ENCODE measurements at regions not wholly inside any gene's neighbourhood (a gene's known extent, or its start where the extent isn't known, plus 50 kb on each side); places are given as distances from the start of the nearest gene placed in this dataset.

DNA sequence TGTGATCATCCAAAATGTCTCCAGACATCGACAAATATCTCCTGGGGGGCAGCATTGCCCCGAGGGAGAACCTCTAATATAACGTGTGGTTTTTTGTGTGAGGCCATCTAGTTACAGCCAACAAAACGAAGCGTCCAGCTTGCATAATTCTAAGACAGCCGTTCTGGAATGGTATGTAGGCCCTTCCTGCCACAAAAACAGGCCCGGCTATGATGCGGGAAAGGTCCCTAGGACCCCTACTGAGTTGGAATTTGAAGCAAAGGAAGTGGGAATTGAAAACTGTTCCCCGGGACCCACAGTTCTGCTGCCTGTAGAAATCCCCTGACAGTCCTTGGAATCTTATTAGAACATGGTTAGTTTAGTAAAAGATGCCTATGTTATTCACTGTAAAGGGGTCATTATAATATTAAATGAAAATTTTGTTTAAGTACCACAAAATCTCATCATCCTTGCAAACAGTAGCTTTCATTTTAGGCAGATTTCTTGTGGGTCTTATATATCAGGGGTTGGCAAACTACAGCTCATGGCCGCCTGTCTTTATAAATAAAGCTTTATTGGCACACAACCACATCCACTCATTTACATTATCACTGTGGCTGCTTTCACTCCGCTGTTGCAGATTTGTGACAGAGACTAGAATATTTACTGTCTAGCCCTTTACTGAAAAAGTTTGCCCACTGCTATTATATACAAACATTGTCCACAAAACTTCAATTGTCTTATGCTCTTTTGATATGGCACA lies 70.7 kb downstream of the MSX2 start:
- Histone ChIP-seq H3K4me1 (ENCODE audit: control insufficient read depth, insufficient read depth, low read length) (peaks cover 5% of the 10 kb centered on the region; the same call in 1 of the 2 replicates), H3K79me1 (ENCODE audit: low read depth in 1 of 2, low read length in 2 of 2) (no peaks in the 10 kb centered on the region), H3K9me1 (ENCODE audit: insufficient read depth, low read length) (no peaks in the 10 kb centered on the region), H3K36me3 (ENCODE audit: control insufficient read depth, insufficient read depth, low read length) (no peaks in the 10 kb centered on the region), H2BK120ac (ENCODE audit: low read depth, low read length) (no peak overlapping the region), H3K23ac (ENCODE audit: low read depth, low read length) (no peak overlapping the region), H2AK5ac (ENCODE audit: low read depth, low read length) (no peak overlapping the region), H3K27me3 (ENCODE audit: control insufficient read depth, insufficient read depth, low read length) (peaks cover 6% of the 10 kb centered on the region), H4K91ac (ENCODE audit: insufficient read depth, low read depth, low read length) (no peak overlapping the region), H2AFZ (replicated peaks; ENCODE audit: low read length, poor library complexity) (no peak overlapping the region), H2AK9ac (replicated peaks; ENCODE audit: low read depth, low read length, poor library complexity) (no peak overlapping the region), H2BK20ac (ENCODE audit: low read depth, low read length) (no peak overlapping the region), H2BK5ac (ENCODE audit: low read depth, low read length, poor library complexity, severe bottlenecking) (no peak overlapping the region), H3K4me3 (ENCODE audit: insufficient read depth, low read depth, low read length) (no peak overlapping the region), H3K4ac (ENCODE audit: low read depth, low read length) (no peak overlapping the region), H4K8ac (ENCODE audit: low read depth in 2 of 2, low read length in 2 of 2) (no peak overlapping the region), H3K9me3 (ENCODE audit: control insufficient read depth, insufficient read depth, low read length) (no peaks in the 10 kb centered on the region), H3K9ac (ENCODE audit: low read depth, low read length) (no peak overlapping the region), H3K56ac (ENCODE audit: extremely low read depth, insufficient read depth, low read length) (no peak overlapping the region), H2BK15ac (ENCODE audit: low read depth, low read length) (no peak overlapping the region), H4K5ac (ENCODE audit: low read depth, low read length) (no peak overlapping the region), H3K18ac (ENCODE audit: low read depth, low read length) (no peak overlapping the region), H4K20me1 (ENCODE audit: insufficient read depth, low read length) (no peaks in the 10 kb centered on the region), H3K14ac (replicated peaks; ENCODE audit: low read depth, low read length) (no peak overlapping the region), H3K27ac (ENCODE audit: insufficient read depth, low read length) (no peak overlapping the region), H3K4me2 (ENCODE audit: low read depth, low read length) (no peak overlapping the region)
- WGBS, 2 experiments (ENCODE audit: extremely low coverage in 2 of 2, insufficient read length in 1 of 2), result 60% methylated on average over 1 of the region's 11 CpGs; no CpG with 5 or more reads in 1 of the 2 experiments
- intact Hi-C loops (cut with micrococcal nuclease) (loop anchor here (5.0 to 10.0 kb wide), 3 partner anchors 58 to 263 kb away; no protein-coding TSS in a partner anchor), dilution Hi-C loops (cut with HindIII; ENCODE audit: low sequenced_read_pairs, unreplicated experiment) (no loop called here), in situ Hi-C loops (cut with MboI; ENCODE audit: low sequenced_read_pairs) (loop anchor here (5.0 kb wide), 1 partner anchor 378 kb away; no protein-coding TSS in a partner anchor)
- no TSS peak for BruUV-seq (replicated peaks)
- ChIA-PET CTCF (interaction anchor here (0.6 to 3.4 kb wide), 2 partner anchors 28 to 375 kb away, joined by 3 to 24 read pairs; no protein-coding TSS in a partner anchor), POLR2A (ENCODE audit: unreplicated experiment) (no interaction called here)
- DNase-seq (no peak), ATAC-seq (ENCODE audit: low read depth) (no peak)
- TF ChIP-seq MAFK (IDR thresholded peaks at IDR 0.05; ENCODE audit: low read depth, low read length) (no peak), SMC3 (IDR thresholded peaks at IDR 0.05; ENCODE audit: low read depth, low read length) (no peak), BHLHE40 (IDR thresholded peaks at IDR 0.05; ENCODE audit: low read depth, low read length) (no peak), RAD21 (IDR thresholded peaks at IDR 0.05; ENCODE audit: low read length) (no peak)
- TF ChIP-seq, protein P1, sequence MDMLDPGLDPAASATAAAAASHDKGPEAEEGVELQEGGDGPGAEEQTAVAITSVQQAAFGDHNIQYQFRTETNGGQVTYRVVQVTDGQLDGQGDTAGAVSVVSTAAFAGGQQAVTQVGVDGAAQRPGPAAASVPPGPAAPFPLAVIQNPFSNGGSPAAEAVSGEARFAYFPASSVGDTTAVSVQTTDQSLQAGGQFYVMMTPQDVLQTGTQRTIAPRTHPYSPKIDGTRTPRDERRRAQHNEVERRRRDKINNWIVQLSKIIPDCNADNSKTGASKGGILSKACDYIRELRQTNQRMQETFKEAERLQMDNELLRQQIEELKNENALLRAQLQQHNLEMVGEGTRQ (IDR thresholded peaks at IDR 0.05; ENCODE audit: low read depth, low read length), result no peak
